Breast epithelium (tissue), 3 donors: ENCODE measurements at regions not wholly inside any gene's neighbourhood (a gene's known extent, or its start where the extent isn't known, plus 50 kb on each side); places are given as distances from the start of the nearest gene placed in this dataset.

Experiments
- POLR2A ChIP-seq: fragments of 450-650 bp; IDR thresholded peaks from one replicate; pipeline ENCODE4 v1.6.1; 2016; ENCODE audit warnings: antibody characterized with exemption, mild to moderate bottlenecking, moderate library complexity
- TF ChIP-seq, protein P1 (sequence below), 3 donors: fragments of 450-650 bp; IDR thresholded peaks; one replicate each; pipeline ENCODE4 v1.5.1; 2016 to 2017; ENCODE audit warnings: antibody characterized with exemption in 3 of 3, mild to moderate bottlenecking in 3 of 3, moderate library complexity in 3 of 3

DNA sequence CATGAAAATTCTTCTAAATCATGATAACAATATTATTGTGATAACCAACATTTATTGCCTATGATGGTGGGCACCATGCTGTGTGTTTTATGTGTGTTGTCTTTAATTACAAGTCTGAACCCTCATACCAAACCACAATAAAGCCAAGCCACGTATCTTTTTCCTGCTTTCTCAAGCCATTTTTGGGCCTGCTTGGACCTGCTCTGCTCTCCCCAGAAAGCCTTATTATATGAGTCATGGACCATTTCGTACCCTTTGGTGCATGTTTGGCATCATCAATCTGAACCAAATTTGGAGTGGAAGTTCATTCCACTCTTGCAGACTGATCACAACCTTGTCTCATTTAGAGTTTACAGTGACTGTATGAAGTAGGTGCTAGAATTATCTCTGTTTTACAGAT, 87.3 kb upstream of the CD53 start:
- TF ChIP-seq, protein P1, sequence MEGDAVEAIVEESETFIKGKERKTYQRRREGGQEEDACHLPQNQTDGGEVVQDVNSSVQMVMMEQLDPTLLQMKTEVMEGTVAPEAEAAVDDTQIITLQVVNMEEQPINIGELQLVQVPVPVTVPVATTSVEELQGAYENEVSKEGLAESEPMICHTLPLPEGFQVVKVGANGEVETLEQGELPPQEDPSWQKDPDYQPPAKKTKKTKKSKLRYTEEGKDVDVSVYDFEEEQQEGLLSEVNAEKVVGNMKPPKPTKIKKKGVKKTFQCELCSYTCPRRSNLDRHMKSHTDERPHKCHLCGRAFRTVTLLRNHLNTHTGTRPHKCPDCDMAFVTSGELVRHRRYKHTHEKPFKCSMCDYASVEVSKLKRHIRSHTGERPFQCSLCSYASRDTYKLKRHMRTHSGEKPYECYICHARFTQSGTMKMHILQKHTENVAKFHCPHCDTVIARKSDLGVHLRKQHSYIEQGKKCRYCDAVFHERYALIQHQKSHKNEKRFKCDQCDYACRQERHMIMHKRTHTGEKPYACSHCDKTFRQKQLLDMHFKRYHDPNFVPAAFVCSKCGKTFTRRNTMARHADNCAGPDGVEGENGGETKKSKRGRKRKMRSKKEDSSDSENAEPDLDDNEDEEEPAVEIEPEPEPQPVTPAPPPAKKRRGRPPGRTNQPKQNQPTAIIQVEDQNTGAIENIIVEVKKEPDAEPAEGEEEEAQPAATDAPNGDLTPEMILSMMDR (IDR thresholded peaks at IDR 0.05), result no peak
- no peak for TF ChIP-seq POLR2A
